ENCODE measurements at regions not wholly inside any gene's neighbourhood (a gene's known extent, or its start where the extent isn't known, plus 50 kb on each side); places are given as distances from the start of the nearest gene placed in this dataset.

GRCh38 chr6:137416376-137417109 lies 77.7 kb downstream of the OLIG3 start:
- H3K23ac ChIP-seq (ENCODE audit: low read length in 2 of 2), result no peak overlapping the region

GRCh38 chr6:137415834-137416190 lies 78.4 kb downstream of the OLIG3 start:
- Histone ChIP-seq H3K4me2 (ENCODE audit: low read length, poor library complexity, severe bottlenecking) (no peak overlapping the region), H3K18ac (ENCODE audit: low read depth in 1 of 2, low read length in 2 of 2) (peak overlapping the region in 1 of 2 experiments; percentile 54), H3K27me3 (ENCODE audit: control insufficient read depth in 1 of 2, insufficient read depth in 1 of 2, low read length in 2 of 2) (peaks cover 0 to 16% of the 10 kb centered on the region in 2 experiments), H2AK5ac (ENCODE audit: low read length, severe bottlenecking) (no peak overlapping the region), H4K8ac (ENCODE audit: low read length) (no peak overlapping the region), H2AFZ (ENCODE audit: low read depth, low read length) (no peak overlapping the region), H3K14ac (ENCODE audit: low read length in 2 of 2) (no peak overlapping the region), H4K91ac (ENCODE audit: low read length) (no peak overlapping the region), H3K4me1 (ENCODE audit: control insufficient read depth, insufficient read depth, low read depth, low read length) (peaks cover 5% of the 10 kb centered on the region), H3K4ac (ENCODE audit: low read depth in 1 of 2, low read length in 2 of 2) (no peak overlapping the region), H3K9ac (ENCODE audit: low read length) (peak overlapping the region; percentile 90), H2BK120ac (ENCODE audit: low read depth, low read length) (no peak overlapping the region), H3K36me3 (ENCODE audit: control insufficient read depth in 1 of 2, insufficient read depth in 2 of 2, low read depth in 1 of 2, low read length in 2 of 2) (no peaks in the 10 kb centered on the region), H3K79me1 (replicated peaks; ENCODE audit: low read length, poor library complexity, severe bottlenecking) (no peaks in the 10 kb centered on the region), H2BK15ac (ENCODE audit: low read depth, poor library complexity, severe bottlenecking) (no peak overlapping the region), H3K23ac (ENCODE audit: low read length in 2 of 2) (no peak overlapping the region), H2BK12ac (ENCODE audit: low read length in 2 of 2) (no peak overlapping the region), H3K9me3 (ENCODE audit: control insufficient read depth, low read length) (no peaks in the 10 kb centered on the region), H2BK5ac (ENCODE audit: low read depth, low read length, poor library complexity, severe bottlenecking) (no peak overlapping the region), H3K27ac (ENCODE audit: low read length, poor library complexity, severe bottlenecking) (no peak overlapping the region), H3K4me3 (ENCODE audit: insufficient read depth in 1 of 2, low read depth in 1 of 2, low read length in 2 of 2) (peak overlapping the region in 1 of 2 experiments; percentile 76)
- no peak for DNase-seq
- 31% methylated on average over 3 of the region's 5 CpGs for WGBS

More at GRCh38 chr6:137416376-137417109, 77.7 kb downstream of the OLIG3 start:
- H2BK5ac ChIP-seq (ENCODE audit: low read depth, low read length, poor library complexity, severe bottlenecking), result no peak overlapping the region
- DNase-seq, result peak; percentile 74
- peak overlapping the region; percentile 79 for H3K9ac ChIP-seq (ENCODE audit: low read length)
- no peak overlapping the region for H2AFZ ChIP-seq (ENCODE audit: low read depth, low read length)
- no peak overlapping the region for H2BK15ac ChIP-seq (ENCODE audit: low read depth, poor library complexity, severe bottlenecking)
- no peak overlapping the region for H3K27ac ChIP-seq (ENCODE audit: low read length, poor library complexity, severe bottlenecking)
- no peaks in the 10 kb centered on the region for H3K9me3 ChIP-seq (ENCODE audit: control insufficient read depth, low read length)
- no peak overlapping the region for H2AK5ac ChIP-seq (ENCODE audit: low read length, severe bottlenecking)
- H3K4me1 ChIP-seq (ENCODE audit: control insufficient read depth, insufficient read depth, low read depth, low read length), result peaks cover 5% of the 10 kb centered on the region
- peak overlapping the region in 1 of 2 experiments; percentile 59 for H3K4me3 ChIP-seq (ENCODE audit: insufficient read depth in 1 of 2, low read depth in 1 of 2, low read length in 2 of 2)
- no peaks in the 10 kb centered on the region for H3K36me3 ChIP-seq (ENCODE audit: control insufficient read depth in 1 of 2, insufficient read depth in 2 of 2, low read depth in 1 of 2, low read length in 2 of 2)
- H2BK12ac ChIP-seq (ENCODE audit: low read length in 2 of 2), result no peak overlapping the region
- no peak overlapping the region for H4K91ac ChIP-seq (ENCODE audit: low read length)
- H3K18ac ChIP-seq (ENCODE audit: low read depth in 1 of 2, low read length in 2 of 2), result peak overlapping the region in 1 of 2 experiments; percentile 39
- H3K27me3 ChIP-seq (ENCODE audit: control insufficient read depth in 1 of 2, insufficient read depth in 1 of 2, low read length in 2 of 2), result peaks cover 0 to 13% of the 10 kb centered on the region in 2 experiments
- no peak overlapping the region for H3K14ac ChIP-seq (ENCODE audit: low read length in 2 of 2)
- no peak overlapping the region for H3K4me2 ChIP-seq (ENCODE audit: low read length, poor library complexity, severe bottlenecking)
- H4K8ac ChIP-seq (ENCODE audit: low read length), result no peak overlapping the region
- no peak overlapping the region for H3K4ac ChIP-seq (ENCODE audit: low read depth in 1 of 2, low read length in 2 of 2)
- no peak overlapping the region for H2BK120ac ChIP-seq (ENCODE audit: low read depth, low read length)
- 42% methylated on average over 9 of the region's 9 CpGs for WGBS
- H3K79me1 ChIP-seq (replicated peaks; ENCODE audit: low read length, poor library complexity, severe bottlenecking), result no peaks in the 10 kb centered on the region

GRCh38 chr6:137415127-137415833 lies 78.9 kb downstream of the OLIG3 start:
- Histone ChIP-seq H3K79me1 (replicated peaks; ENCODE audit: low read length, poor library complexity, severe bottlenecking) (no peaks in the 10 kb centered on the region), H2BK120ac (ENCODE audit: low read depth, low read length) (no peak overlapping the region), H3K36me3 (ENCODE audit: control insufficient read depth in 1 of 2, insufficient read depth in 2 of 2, low read depth in 1 of 2, low read length in 2 of 2) (no peaks in the 10 kb centered on the region), H2BK12ac (ENCODE audit: low read length in 2 of 2) (peak overlapping the region in 1 of 2 experiments; percentile 28), H2AFZ (ENCODE audit: low read depth, low read length) (peak overlapping the region; percentile 69), H4K91ac (ENCODE audit: low read length) (no peak overlapping the region), H2BK5ac (ENCODE audit: low read depth, low read length, poor library complexity, severe bottlenecking) (no peak overlapping the region), H2BK15ac (ENCODE audit: low read depth, poor library complexity, severe bottlenecking) (no peak overlapping the region), H4K8ac (ENCODE audit: low read length) (peak overlapping the region; percentile 87), H3K27me3 (ENCODE audit: control insufficient read depth in 1 of 2, insufficient read depth in 1 of 2, low read length in 2 of 2) (peaks cover 0 to 19% of the 10 kb centered on the region in 2 experiments), H2AK5ac (ENCODE audit: low read length, severe bottlenecking) (no peak overlapping the region), H3K14ac (ENCODE audit: low read length in 2 of 2) (no peak overlapping the region), H3K9ac (ENCODE audit: low read length) (peak overlapping the region; percentile 90), H3K27ac (ENCODE audit: low read length, poor library complexity, severe bottlenecking) (no peak overlapping the region), H3K18ac (ENCODE audit: low read depth in 1 of 2, low read length in 2 of 2) (peak overlapping the region; percentile 30 to 54), H3K9me3 (ENCODE audit: control insufficient read depth, low read length) (no peaks in the 10 kb centered on the region), H3K4me2 (ENCODE audit: low read length, poor library complexity, severe bottlenecking) (peak overlapping the region; percentile 91), H3K23ac (ENCODE audit: low read length in 2 of 2) (no peak overlapping the region), H3K4ac (ENCODE audit: low read depth in 1 of 2, low read length in 2 of 2) (no peak overlapping the region), H3K4me3 (ENCODE audit: insufficient read depth in 1 of 2, low read depth in 1 of 2, low read length in 2 of 2) (peak overlapping the region; percentile 26 to 76), H3K4me1 (ENCODE audit: control insufficient read depth, insufficient read depth, low read depth, low read length) (peaks cover 5% of the 10 kb centered on the region)
- 17% methylated on average over 23 of the region's 25 CpGs for WGBS
- peak; percentile 77 for DNase-seq

- no peak overlapping the region for H2AK5ac ChIP-seq (ENCODE audit: low read length, severe bottlenecking)
- no peaks in the 10 kb centered on the region for H3K36me3 ChIP-seq (ENCODE audit: control insufficient read depth in 1 of 2, insufficient read depth in 2 of 2, low read depth in 1 of 2, low read length in 2 of 2)
- H4K8ac ChIP-seq (ENCODE audit: low read length), result no peak overlapping the region
- no peak overlapping the region for H2BK12ac ChIP-seq (ENCODE audit: low read length in 2 of 2)
- no peak overlapping the region for H2BK5ac ChIP-seq (ENCODE audit: low read depth, low read length, poor library complexity, severe bottlenecking)
- peak overlapping the region in 1 of 2 experiments; percentile 76 for H3K4me3 ChIP-seq (ENCODE audit: insufficient read depth in 1 of 2, low read depth in 1 of 2, low read length in 2 of 2)
- peaks cover 5% of the 10 kb centered on the region for H3K4me1 ChIP-seq (ENCODE audit: control insufficient read depth, insufficient read depth, low read depth, low read length)
- H3K9me3 ChIP-seq (ENCODE audit: control insufficient read depth, low read length), result no peaks in the 10 kb centered on the region
- no peak overlapping the region for H2AFZ ChIP-seq (ENCODE audit: low read depth, low read length)
- peaks cover 0 to 19% of the 10 kb centered on the region in 2 experiments for H3K27me3 ChIP-seq (ENCODE audit: control insufficient read depth in 1 of 2, insufficient read depth in 1 of 2, low read length in 2 of 2)
- no peak for DNase-seq
- no peak overlapping the region for H3K23ac ChIP-seq (ENCODE audit: low read length in 2 of 2)
- H3K4ac ChIP-seq (ENCODE audit: low read depth in 1 of 2, low read length in 2 of 2), result no peak overlapping the region
- H3K27ac ChIP-seq (ENCODE audit: low read length, poor library complexity, severe bottlenecking), result no peak overlapping the region
- no peaks in the 10 kb centered on the region for H3K79me1 ChIP-seq (replicated peaks; ENCODE audit: low read length, poor library complexity, severe bottlenecking)
- H3K9ac ChIP-seq (ENCODE audit: low read length), result peak overlapping the region; percentile 90
- H3K14ac ChIP-seq (ENCODE audit: low read length in 2 of 2), result no peak overlapping the region
- H3K4me2 ChIP-seq (ENCODE audit: low read length, poor library complexity, severe bottlenecking), result no peak overlapping the region
- H2BK120ac ChIP-seq (ENCODE audit: low read depth, low read length), result no peak overlapping the region
- no peak overlapping the region for H4K91ac ChIP-seq (ENCODE audit: low read length)
- WGBS, result 79% methylated on average over 7 of the region's 7 CpGs
- no peak overlapping the region for H3K18ac ChIP-seq (ENCODE audit: low read depth in 1 of 2, low read length in 2 of 2)
- H2BK15ac ChIP-seq (ENCODE audit: low read depth, poor library complexity, severe bottlenecking), result no peak overlapping the region
Measured at GRCh38 chr6:137414599-137414998, 79.6 kb downstream of the OLIG3 start.
